HG02678 (cell line): ENCODE measurements at regions not wholly inside any gene's neighbourhood (a gene's known extent, or its start where the extent isn't known, plus 50 kb on each side); places are given as distances from the start of the nearest gene placed in this dataset.

Source experiments
- ATAC-seq: cut with Tn5 transposase; IDR thresholded peaks from one replicate; pipeline ENCODE4 v1.9.1; 2021; ENCODE audit warnings: mild to moderate bottlenecking, moderate library complexity; ENCODE audit not compliant: unreplicated experiment

DNA sequence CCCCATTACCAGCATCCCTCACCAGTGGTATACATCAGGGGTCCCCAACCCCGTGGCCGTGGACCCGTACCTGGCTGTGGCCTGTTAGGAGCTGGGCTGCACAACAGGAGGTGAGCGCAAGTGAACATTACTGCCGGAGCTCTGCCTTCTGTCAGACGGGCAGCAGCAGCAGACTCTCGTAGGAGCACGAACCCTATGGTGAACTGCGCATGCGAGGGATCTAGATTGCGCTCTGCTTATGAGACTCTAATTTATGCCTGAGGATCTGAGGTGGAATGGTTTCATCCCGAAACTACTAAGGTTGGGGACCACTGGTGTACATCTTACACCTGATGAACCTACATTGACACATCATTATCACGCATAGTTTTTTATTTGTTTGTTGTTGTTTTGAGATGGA, 52.8 kb upstream of the DHX15 start:
- no peak for ATAC-seq

DNA sequence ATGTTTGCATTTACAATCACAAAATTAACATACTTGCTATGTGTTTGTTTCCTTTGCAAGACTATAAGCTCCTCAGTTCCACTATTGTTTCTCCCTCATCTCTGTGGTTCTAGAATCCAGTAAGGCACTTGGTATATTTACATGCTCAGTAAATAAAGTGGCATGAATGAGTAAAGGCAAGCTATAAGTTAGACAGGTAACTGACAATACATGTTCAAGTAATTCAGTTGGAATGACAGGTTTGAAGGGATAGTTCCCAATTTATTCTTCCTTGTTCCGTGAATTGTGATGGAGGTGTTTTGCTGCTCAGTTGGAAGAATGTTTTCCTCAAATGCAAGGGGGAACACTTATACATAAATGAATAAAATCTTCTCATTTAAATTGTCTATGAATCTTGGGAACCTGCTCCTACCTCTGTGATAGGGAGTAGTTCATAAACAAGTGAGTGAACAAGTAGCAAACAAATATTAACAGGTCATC, 54.1 kb upstream of the DHX15 start:
- ATAC-seq = no peak

DNA sequence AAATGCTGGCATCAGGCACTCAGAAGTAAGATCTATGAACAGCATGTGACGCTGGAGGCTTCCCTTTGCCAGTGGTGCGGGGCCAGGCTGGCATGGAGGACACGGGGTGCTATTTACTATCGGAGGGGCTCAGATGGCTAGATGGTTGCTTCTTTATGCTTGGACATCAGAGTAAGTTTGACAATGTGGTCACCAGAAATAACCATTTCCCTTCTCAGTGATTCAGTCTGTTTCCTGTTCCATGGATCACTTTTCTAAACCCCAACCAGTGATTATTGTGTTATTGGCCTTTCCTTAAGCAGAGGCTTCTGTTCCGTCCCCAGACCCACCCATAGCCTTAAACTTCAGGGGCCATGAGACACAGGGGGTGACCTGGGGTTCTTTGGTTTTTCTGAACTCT, 55.4 kb upstream of the DHX15 start:
- ATAC-seq = no peak

DNA sequence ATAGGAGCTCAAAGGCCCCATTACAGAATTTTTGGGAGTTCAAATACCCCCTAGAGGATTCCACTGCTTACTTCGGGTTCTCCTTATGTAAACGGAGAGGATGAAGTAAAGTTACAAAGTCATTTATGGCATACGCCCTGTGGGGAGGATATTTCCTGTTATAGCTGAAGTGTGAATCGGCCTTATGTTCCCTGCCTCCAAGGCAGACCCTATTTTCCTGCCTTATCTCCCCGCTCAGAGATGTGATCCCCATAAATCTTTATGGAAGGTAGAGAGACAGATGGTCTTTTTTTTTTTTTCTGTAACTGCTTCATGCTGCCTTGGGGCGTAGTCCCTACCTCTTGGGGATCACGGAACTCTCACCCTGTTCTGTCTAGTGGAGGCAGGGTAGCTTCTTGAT, 56.0 kb upstream of the DHX15 start:
- ATAC-seq = no peak

DNA sequence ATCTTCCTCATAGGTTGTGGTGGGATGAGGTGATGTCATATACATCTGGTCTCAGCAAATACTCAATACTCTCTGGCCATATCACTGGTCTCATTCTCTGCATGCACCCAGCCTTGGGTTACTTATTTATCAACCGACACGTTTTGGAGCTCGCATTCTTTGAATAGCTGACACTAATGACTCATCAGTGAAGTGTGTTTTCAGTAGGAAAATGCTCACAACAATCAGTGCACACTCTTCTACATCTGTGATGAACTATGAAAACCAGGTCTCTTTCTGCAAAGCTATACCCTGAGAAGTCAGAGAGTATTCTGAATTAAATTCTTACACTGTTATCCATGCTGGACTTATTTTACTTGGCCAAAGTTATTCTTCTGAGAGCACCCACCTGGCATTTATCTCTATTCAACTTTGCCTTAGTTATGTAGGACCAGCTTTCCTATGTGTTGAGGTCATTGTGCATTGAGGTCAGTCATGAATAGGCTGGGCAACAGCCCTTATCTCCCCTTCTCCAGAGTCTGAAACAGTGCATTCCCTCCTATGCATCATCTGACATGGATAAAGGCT, 58.7 kb upstream of the DHX15 start:
- no peak for ATAC-seq

DNA sequence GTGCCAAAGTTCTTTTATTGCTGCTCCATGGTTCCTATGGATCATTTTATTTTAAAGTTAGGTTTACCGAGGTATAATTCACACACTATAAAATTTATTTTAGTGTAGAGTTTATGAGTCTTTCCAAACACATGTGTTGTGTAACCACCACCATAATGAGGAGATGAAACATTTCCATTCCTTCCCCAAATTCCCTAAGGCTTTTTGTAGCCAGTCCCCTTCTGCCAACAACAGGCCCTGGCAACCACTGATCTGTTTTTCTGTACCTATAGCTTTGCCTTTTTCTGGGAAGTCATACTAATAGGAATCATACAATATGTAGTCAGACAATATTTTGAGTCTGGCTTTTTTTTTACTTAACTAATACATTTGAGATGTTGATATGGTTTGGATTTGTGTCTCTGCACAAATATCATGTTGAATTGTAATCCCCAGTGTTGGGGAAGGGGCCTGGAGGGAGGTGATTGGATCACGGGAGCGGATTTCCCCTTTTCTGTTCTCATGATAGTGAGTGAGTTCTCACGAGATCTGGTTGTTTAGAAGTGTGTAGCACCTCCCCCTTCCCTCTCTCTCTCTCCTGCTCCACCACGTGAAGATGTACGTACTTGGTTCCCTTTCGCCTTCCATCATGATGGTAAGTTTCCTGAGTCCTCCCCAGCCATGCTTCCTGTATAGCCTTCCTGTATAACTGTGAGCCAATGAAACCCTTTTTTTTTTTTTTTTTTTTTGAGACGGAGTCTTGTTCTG, 59.6 kb upstream of the DHX15 start:
- ATAC-seq = no peak

DNA sequence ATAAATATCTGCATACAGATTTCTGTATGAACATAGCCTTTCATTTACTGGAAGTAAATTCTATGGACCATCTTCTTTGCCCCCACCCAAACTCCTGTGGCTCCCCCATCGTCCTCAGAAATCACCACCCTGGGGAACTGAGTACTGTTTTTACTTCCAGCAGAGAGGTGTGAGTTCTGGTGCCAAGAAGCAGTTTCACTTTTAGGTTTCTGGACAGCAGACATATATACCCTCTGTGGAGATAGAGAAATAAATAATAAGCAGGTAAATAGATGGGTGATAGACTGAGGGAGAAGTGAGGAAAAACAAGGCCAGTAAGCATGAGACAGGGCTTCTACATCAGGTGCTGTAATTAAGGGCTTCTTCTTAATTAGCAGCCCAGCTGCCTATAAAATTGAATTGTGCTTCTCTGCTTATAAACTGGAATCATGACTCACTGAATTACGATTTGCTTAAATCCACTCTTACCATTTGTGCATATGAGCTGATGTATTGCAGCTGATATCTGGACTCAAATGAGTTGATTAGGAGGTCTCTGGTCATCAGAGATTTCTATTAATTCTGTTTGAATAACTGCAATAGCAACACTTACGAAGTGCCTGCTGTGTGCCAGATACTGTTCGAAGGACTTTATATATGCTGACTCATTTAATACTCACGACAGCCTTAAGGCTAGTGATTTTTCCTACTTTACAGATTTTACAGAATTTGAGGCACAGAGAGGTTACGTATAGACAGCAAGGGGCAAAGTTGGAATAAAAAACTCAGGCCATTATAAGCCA, 60.8 kb upstream of the DHX15 start:
- no peak for ATAC-seq

DNA sequence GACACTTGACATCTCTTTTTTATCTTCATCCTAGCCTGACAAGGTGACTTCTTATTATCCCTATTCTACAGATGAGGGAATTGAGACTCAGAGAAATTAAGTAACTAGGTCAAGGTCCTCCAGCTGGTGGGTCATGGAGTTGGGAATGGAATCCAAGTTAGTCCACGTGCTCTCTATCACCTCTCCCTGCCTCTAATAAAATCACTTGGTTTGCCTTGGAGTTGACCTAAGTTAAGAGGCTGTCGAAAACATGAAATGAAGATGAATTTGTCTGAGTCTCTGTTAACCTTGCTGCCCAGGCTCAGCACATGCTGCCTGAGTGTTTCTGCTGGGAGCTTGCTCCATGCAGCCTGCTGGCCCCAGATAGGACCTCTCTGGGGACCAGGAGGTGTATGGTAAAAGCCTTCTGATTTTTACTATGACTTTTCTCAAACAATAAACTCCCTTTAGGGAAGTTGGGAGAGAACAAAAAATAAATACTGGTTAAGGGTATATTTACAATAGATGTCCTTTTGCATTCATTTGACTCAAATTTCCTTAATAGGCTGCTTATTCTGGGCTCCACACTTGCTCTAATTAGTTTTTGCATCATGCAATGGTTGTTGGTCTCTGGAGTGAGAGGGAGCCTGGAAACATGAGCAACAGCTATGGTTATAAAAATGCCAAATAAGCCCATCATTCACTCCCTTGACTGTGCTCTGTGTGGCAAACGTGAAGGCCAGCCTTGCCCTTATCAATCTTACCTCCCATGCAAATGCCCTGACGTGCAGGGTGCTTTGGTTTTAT, 61.6 kb upstream of the DHX15 start:
- ATAC-seq = no peak

DNA sequence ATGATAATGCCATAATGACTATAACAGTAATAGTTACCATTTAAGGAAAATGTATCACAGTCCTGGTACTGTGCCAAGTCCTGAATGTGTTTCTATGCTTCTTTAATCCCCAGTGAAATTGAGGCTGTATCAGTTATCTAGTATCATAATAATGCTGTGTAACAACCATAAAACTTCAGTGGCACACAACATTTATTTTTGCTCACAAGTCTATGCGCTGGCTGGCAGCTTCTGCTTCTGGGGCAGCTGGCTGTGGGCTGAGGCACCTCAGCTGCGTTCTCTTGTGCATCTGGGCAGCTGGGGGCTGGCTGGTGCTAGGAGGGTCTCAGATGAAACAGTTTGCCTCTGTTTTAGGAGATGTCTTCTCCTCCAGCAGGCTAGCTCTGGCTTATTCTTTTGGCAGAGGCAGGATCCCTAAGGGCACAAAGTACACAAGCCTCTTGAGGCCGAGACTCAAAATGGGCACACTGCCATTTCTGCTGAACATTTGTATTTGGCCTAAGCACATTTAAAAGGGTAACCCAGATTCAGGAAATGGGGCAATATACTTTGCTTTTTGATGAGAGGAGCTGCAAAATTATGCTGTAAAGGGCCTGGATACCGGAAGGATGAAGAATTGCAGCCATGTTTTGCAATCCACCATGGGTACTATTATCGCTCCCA, 62.6 kb upstream of the DHX15 start:
- ATAC-seq = no peak

DNA sequence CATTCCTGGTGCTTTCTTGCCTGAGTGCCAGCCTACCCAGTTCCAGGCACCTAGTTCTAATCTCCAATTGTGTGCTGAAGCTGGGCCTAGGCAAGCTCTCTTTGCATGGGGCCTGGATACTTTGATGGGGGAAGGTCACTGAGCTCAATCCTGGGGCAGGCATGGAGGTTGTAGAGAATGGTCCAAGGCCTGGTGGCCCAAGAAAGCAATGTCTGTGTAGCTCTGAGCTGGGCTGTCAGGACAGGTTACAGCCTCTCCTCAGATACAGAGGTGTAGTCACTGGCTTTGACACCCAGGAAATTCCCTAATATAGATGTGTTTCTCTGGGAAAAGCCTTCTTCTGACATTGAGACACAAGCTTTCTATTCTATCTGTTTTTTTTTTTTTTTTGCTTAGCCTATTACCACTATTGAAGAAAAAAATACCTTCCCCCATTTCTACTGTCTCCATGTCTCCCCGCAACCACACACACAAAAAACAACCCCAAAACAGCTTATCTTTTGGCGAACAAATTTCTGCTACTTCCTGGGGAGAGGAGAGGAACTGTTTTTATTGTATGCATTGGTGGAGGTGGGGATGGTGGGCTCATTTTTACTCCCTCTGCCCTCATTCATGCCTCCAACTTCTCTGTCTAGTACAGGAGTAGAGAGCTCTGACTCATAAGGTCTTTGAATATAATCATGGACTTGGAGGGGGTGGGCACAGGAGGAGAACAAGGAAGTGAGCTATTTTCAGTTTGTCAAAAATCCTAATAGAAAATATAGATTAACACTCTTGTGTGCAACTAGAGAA, 66.7 kb upstream of the DHX15 start:
- ATAC-seq = no peak

DNA sequence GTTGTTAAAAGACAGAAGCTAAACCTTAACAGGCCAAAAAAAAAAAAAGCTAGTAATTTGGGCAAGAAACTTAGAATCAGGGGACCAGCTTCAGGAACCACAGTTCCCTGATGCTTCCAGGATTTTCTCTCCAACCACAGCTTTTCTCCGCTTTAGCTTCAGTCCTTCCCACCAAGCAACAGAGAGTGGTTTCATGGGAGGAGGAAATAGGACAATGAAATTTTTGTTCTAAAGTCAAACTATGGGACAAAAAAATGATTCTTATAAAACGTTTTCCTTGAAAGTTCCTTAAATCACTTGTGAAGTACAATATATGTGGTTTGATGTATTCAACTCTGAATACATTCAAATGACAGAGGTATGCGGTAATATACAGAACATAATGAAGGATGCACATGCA, 71.0 kb upstream of the DHX15 start:
- no peak for ATAC-seq

DNA sequence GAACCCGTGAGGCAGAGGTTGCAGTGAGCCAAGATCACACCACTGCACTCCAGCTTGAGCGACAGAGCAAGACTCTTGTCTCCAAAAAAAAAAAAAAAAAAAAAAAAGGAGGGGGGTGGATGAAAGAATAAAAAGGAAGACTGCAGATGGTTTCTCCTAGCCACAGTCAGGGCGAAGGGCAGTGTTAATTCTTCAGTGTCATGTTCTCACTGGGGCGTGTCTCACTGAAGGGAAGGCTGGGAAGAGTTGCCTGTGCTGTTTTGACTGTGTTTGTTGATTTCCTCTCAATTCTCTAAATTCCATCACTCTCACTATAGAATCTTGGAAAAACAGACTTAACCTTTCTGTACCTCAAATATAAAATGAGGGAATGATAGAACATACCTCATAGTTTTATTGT, 71.6 kb upstream of the DHX15 start:
- ATAC-seq = no peak

DNA sequence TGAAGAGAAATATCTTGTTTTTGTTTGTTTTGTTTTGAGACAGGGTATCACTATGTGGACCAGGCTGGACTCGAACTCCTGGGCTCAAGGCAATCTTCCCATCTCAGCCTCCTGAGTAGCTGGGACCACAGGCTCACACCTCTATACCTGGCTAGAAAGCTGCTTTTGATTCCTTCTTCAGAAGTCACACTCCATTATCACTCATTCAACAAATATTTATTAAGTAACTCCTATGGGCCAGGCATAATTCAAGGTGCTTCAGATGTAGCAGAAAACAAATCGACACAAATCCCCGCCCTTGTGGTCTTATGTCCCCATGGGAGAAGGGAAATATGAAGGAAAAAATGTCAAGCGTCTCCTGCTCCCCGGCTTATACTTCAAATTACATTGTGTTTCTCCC, 72.6 kb upstream of the DHX15 start:
- ATAC-seq = no peak

DNA sequence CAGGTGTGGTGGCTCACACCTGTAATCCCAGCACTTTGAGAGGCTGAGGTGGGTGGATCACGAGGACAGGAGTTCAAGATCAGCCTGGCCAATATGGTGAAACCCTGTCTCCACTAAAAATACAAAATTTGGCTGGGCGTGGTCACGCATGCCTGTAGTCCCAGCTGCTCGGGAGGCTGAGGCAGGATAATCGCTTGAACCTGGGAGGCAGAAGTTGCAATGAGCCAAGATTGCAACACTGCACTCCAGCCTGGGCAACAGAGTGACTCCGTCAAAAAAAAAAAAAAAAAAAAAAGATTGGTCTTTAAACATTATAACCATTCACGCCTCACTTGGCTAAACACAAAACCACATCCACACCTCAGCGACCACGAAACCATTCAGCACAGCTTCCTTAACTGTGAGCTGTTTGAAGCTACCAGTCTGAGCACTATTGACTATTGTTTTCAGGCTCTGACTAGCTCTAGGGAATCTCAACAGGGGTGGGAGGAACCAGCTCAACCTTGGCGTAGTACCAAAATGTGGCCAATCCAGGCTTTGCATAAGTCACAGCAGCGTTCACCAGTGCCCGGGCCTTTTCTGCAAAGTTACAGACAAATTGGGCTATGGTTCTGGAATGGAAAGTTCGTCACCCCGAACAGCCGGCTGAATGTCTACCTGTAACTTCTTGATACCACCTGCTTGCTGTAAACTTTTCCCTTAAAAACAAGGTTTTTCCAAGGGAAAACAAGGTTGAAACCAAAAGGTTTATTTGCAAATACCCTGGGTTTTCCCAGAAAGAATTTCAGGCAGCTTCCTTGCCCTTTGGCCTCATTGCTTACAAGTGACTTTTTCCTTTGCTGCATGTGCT, 73.6 kb upstream of the DHX15 start:
- peak; percentile 97 for ATAC-seq

DNA sequence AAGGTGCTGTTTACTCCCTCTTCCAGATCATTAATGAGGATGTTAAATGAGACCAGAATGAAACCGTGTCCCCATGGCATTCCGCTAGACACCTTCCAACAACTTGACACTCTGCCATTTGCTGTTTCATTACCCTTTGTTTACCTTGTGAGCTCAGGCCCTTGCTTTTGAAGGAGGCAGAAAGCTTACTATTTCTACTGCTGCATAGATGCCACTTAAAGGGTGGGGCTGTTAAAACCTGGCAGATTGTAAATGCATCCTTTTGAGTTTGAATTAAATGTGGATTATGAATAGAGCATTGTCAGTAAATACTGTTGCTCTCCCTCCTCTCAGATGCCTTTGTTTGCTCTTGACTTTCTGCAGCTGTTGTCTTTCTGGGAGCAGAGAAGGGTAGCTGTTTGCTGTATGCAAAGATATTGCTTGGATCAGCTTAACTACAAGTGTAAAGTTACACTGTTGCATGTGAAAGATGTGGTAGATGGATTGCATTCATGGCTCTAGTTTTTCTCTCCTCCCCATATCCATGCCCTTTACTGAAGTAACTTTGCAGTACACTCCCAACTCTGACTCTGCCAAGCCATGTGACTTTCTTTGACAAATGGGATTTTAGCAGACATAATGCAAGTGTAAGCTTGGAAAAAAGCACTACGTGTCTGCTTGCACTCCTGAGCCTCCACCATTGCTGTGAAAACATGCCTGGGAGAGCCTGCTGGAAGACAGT, 75.0 kb upstream of the DHX15 start:
- ATAC-seq = no peak

DNA sequence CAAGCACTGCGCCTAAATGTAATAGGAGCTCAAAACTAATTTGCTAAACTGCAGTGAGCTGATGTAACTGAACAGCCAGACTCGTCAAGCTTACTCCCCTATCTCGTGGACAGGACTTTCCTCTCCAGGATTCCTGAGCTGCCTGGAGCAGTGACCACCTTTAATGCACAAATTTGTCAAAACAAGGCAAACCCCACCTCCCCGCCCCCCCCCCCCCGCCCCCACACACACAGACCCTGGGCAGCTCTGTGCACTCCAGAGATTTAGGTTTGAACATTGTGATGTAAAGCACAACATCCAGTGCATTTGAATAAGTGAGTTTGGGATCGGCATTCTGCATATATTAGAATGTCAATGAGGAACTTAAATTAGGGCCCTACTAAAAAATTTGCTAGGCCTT, 77.7 kb upstream of the DHX15 start:
- ATAC-seq = no peak

DNA sequence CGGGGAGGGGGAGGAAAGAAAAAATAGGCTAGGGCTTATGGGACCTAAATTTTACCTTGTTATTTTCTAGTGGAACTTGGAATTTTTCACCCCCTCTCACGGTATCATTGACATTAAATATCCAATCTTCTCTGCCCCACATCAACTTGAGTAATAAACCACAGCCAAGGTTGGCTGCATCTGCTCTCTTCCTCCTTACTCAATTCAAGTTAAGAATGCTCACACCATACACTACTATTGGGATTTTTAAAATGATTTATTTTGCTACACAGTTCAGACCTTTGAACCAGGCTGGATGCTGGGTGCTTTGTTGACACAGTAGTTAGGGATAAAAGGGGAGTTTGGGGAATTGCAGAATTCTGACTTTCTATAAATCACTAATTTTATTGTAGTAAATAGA, 78.2 kb upstream of the DHX15 start:
- ATAC-seq = no peak

DNA sequence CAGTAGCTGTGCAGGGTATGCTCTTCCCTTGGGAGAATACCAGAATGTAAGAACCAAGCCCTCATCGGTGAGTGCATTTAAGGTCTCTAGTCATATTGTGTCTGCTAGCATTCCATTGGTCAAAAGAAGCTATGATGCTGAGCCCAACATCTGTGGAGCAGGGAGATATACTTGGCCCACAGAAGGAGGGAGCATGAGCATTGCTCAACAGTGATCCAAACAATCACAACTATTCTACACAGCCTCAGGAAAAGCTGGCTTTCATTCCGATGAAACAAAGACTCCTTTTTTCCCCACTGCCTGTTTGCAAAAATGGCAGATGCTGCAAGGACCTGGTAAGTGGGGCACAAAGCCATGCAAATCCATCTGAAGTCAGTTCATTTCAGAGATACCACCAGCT, 80.6 kb upstream of the DHX15 start:
- no peak for ATAC-seq
